ENCODE measurements at regions not wholly inside any gene's neighbourhood (a gene's known extent, or its start where the extent isn't known, plus 50 kb on each side); places are given as distances from the start of the nearest gene placed in this dataset.

GRCh38 chr3:168341192-168341815 lies 245.6 kb upstream of the GOLIM4 start:
- no peak for DNase-seq (ENCODE audit: extremely low read depth, low read depth, low spot score)

- no peak for DNase-seq (ENCODE audit: extremely low read depth, low read depth, low spot score)
Observed at GRCh38 chr3:168338161-168338560, 242.4 kb upstream of the GOLIM4 start.

DNA sequence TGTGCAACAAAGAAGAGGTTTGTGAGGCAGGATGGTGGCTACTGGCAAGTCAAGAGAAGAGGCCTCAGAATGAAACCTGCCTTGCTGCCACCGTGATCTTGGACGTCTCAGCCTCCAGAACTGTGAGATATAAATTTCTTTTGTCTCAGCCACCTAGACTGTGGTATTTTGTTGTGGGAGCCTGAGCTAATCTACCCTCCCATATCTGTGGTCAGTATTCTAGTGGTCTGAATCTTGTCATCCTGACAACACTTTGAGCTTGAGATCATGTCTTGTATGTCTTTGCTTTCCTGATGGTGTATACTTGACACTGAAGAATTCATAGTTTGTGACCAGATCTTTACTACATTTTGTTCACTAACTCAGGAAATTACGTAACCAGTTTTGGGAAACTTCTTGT lies 240.6 kb upstream of the GOLIM4 start:
- no peak for DNase-seq (ENCODE audit: extremely low read depth, low read depth, low spot score)

- no peak for DNase-seq (ENCODE audit: extremely low read depth, low read depth, low spot score)
Observed at GRCh38 chr3:168333410-168333935, 237.7 kb upstream of the GOLIM4 start.

- no peak for DNase-seq (ENCODE audit: extremely low read depth, low read depth, low spot score)
Observed at GRCh38 chr3:168331756-168332155, 236.0 kb upstream of the GOLIM4 start.

GRCh38 chr3:168330983-168331382 lies 235.3 kb upstream of the GOLIM4 start:
- DNase-seq (ENCODE audit: extremely low read depth, low read depth, low spot score), result no peak

GRCh38 chr3:168327856-168328255 lies 232.1 kb upstream of the GOLIM4 start:
- DNase-seq (ENCODE audit: extremely low read depth, low read depth, low spot score), result no peak

- DNase-seq (ENCODE audit: extremely low read depth, low read depth, low spot score), result no peak
Observed at GRCh38 chr3:168325684-168326083, 230.0 kb upstream of the GOLIM4 start.

GRCh38 chr3:168322941-168323340 lies 227.2 kb upstream of the GOLIM4 start:
- DNase-seq (ENCODE audit: extremely low read depth, low read depth, low spot score), result no peak

DNA sequence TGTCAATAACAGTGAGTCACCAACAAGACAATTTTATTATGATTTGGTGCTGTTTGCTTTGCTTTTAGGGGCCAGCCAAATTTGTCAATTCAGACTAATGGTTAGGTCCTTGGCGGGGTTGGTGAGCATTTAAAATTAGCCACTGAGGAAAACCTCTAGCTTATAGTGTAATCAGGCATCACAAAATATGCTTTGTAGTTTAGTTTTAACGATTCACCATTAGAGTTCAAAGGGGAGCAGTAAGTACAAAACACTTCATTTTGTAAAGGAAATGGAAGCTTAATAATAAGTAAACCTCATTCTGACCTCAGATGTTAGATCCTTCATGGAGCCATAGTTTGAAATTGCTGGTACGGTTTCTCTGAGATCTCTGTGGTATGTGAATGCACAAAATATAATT lies 218.4 kb upstream of the GOLIM4 start:
- DNase-seq (ENCODE audit: extremely low read depth, low read depth, low spot score), result no peak

- DNase-seq (ENCODE audit: extremely low read depth, low read depth, low spot score), result no peak
Observed at GRCh38 chr3:168312984-168313383, 217.3 kb upstream of the GOLIM4 start.

- no peak for DNase-seq (ENCODE audit: extremely low read depth, low read depth, low spot score)
Observed at GRCh38 chr3:168307893-168308292, 212.2 kb upstream of the GOLIM4 start.

GRCh38 chr3:168295027-168295426 lies 199.3 kb upstream of the GOLIM4 start:
- DNase-seq (ENCODE audit: extremely low read depth, low read depth, low spot score), result no peak

DNA sequence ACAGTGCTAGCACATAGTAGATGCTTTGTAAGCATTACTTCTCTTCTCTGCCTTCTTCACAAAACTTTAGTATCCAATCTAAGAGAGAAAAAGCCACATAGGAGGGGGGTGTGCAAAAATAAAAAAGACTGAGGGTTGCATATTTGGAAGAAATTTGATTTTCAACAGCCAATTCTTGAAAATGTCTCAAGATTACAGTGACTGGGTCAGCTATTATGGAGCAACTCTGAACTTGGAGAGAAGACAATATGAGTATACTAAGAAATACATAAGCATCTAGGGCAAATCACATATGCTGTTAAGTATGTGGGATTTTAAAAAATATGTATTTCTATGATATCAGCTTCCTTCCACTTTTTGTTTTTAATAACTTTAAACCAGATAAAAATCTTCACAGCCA lies 196.6 kb upstream of the GOLIM4 start:
- no peak for DNase-seq (ENCODE audit: extremely low read depth, low read depth, low spot score)

DNA sequence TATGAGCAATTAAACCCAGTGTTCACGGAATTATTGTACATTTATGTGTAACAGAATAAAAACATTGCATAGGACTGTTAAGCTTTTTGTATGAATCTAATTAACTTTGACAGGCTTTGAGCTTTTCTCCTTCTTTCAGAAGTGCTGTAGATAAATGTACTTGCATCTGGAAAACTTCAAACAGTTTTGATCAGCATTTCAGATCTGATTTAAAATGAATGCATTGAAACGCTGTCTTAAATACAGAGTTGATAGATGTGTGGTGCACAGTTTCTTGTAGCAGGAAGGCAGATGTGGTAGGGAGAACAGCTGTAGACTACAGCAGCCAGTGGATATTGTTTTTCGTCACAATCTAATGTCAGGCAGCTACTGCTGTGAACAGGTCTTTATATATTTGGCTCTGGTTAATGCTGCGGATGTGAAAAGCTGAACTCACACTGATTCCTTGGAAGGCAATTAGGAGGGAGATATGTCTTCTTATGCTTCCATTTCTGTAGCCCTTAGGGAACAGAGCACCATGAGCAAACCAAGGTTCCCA lies 193.8 kb upstream of the GOLIM4 start:
- no peak for DNase-seq (ENCODE audit: extremely low read depth, low read depth, low spot score)

DNA sequence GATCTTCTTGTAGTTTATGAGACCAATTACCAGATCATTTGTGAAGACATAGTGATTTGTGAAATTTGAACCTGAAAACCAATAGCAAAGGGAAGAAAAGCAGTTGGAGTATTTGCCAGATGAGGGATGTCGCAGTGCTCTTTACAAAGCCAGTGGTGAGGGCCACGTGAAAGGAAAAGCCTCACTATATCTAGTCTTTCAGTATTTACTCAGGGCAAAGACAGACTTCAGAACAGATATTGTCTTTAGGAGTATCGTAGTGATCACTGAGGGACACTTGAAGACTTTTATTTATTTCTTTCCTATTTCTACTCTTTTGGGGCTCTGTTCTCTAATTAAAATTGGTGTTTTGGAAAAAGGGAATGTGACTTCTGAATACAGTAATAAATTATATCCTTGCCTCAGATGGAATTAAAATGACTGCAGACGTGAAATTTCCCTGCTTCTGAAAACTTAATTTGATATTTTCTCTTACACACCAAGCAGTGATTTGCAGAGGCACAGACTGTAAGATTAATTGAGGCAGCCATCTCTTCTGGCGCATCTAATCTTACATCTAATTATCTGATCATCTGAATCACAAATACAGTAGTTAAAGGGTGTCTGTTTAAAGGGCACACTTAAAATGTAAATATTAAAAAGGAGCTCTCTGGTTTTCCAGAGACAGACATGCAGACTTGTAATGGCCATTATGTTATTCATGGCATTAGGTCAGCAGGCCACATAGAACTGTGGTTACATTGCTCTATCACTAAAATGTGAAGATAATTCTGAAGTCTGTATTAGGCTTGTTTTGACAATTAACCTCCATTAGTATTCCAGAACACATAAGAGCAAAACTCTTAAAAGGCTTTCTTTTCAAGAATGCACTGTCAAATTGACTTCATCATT lies 193.0 kb upstream of the GOLIM4 start:
- DNase-seq (ENCODE audit: extremely low read depth, low read depth, low spot score), result no peak

DNA sequence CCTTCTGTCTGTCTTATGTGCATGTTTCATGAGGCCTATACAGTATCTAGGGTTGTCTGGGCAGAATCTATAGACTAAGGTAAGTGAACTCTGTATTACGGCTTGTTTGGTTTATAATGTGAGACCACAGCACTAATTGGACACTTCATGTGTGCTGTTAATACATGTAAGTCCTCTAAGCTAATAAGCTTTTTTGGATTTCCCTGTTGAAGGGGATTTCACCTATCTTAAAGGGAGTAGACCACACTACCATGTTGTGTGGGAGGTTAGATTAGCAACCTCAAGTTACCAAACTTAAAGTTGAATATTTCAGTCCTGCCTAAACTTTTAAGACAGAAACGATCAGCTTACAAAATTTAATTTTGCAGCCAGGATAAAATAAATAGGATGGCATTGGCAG lies 189.8 kb upstream of the GOLIM4 start:
- DNase-seq (ENCODE audit: extremely low read depth, low read depth, low spot score), result no peak

DNA sequence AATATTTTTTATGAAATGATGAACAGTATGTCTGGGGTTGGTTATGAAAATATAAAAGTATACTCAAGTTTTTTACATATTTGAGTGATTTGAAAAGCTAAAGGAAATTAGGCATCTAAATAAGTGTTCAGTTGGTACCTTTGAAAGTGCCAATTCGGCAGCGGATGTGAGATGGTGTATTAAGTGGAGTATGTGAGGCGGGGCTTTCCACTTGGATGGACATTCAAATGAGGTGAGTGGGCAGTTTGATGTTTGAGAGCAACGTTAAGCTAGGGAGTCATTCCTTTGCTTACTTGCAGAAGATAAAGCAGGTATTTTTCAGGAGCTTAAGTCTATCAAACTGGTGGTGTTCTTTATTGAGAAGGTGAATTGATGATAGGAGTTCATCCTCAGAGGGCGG lies 189.0 kb upstream of the GOLIM4 start:
- no peak for DNase-seq (ENCODE audit: extremely low read depth, low read depth, low spot score)

DNA sequence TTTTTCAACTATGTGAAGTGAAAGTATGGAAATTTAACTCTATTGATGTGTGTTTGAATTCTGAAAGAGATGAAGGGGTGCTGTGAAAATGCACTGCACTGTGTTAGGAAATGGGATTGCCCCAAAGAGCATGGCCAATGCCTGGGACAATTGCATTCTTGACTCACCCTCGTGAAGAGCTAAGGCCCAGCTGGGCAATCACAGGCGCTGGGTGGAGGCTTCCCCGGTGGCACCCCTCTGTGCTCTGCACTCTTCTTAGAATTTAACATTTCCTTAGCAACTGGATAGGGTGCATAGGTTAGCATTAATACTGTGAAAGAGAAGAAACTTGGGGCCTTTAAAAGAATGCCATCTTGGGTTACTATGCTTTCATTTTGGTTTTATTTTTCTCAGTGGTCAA lies 179.9 kb upstream of the GOLIM4 start:
- DNase-seq (ENCODE audit: extremely low read depth, low read depth, low spot score), result no peak

DNA sequence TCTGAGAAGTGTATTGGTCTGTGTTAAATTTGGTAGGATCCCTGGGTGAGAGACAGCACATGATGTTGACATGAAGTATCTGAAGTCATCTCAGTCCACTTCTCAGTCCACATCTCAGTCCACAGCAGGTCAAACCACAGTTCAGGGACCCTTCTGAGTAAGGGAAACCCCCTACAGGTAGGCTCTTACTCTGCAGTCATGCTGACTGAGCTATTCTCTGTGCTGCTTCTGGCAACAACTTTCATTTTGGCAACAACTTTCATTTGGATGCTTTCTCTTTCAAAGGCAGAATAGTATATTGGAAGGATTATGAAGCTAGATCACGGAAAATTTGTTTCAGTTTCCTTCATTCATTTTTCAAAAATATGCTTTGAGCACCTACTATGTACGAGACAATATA lies 178.2 kb upstream of the GOLIM4 start:
- no peak for DNase-seq (ENCODE audit: extremely low read depth, low read depth, low spot score)

DNA sequence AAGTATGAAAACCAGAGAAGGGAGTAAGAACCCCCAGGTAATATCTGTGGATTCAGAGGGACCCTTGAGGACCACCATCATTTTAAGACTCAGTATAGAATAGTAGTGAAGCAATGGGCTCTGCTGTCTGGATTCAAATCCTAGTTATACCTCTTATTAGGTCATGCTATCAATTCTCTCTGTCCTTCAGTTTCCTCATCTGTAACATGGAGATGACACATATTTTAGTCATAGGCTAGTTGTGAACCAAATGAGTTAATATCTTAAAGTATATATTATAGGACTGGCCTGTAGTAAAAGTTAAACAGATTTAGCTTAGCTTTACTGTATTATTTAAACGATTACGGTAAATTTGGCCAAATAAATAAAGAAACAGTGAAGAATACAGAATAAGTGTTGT lies 177.3 kb upstream of the GOLIM4 start:
- no peak for DNase-seq (ENCODE audit: extremely low read depth, low read depth, low spot score)
